ENCODE measurements at regions not wholly inside any gene's neighbourhood (a gene's known extent, or its start where the extent isn't known, plus 50 kb on each side); places are given as distances from the start of the nearest gene placed in this dataset.
"Not testable (repeated sequence)": the region's sequence is repeated elsewhere in the genome, so short reads cannot be mapped to it uniquely, and the experiment has no call there.

- peak; percentile 97 for DNase-seq
Observed at GRCh38 chr2:237196866-237197618, 111.4 kb downstream of the COPS8 start.

DNA sequence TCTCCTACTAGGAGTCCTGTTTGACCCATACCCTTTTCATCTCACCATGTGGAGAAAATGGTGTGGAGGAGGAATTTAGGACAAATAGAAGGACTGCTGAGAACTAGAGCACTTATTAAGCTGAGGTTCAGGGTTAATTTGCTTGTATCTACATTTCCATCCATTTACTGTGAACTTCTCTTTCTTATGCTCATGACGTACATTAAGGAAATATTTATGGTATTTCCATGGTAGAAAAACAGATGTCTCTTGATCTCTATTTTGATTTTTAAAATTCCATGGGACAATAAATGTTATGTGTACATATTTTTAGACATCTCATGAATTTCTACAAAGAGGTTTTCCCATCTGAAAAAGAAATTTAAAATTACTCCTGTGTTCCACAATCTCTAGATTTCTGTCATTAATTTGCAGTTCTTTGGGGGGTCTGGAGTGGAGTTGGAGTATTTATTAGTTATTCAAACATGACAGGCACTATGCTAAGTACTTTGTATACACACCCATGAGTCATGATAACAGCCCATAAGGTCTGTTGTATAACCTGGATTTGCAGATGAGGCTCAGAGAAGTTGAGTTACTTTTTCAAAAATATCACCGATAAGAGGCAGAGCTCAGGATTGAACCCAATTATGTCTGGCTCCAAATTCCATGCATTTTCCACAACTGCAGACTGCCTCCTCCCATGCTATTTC is 112.6 kb downstream of the COPS8 start:
- peak; percentile 6 for DNase-seq

DNA sequence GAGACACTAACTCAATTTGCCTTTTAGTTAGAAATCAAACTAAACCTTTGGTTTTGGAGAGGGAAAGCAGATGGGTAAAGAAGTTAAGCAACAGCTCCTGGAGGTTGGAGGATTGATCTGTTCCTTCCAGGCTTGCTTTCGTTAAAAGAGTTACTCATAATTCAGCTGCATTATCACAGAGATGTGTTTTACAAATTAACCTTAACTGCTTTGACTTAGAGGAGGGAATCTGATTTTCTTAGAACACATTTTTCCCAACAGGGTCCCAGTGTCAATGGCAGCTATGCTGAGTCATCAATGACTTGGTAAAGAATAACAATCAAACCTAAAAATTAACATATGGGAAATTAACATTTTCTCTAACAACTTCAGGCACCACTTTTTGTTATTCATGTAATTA is 113.4 kb downstream of the COPS8 start:
- no peak for DNase-seq

- no peak for DNase-seq
Observed at GRCh38 chr2:237199577-237199976, 113.9 kb downstream of the COPS8 start.

GRCh38 chr2:237200462-237200861 is 114.8 kb downstream of the COPS8 start:
- no peak for DNase-seq

DNA sequence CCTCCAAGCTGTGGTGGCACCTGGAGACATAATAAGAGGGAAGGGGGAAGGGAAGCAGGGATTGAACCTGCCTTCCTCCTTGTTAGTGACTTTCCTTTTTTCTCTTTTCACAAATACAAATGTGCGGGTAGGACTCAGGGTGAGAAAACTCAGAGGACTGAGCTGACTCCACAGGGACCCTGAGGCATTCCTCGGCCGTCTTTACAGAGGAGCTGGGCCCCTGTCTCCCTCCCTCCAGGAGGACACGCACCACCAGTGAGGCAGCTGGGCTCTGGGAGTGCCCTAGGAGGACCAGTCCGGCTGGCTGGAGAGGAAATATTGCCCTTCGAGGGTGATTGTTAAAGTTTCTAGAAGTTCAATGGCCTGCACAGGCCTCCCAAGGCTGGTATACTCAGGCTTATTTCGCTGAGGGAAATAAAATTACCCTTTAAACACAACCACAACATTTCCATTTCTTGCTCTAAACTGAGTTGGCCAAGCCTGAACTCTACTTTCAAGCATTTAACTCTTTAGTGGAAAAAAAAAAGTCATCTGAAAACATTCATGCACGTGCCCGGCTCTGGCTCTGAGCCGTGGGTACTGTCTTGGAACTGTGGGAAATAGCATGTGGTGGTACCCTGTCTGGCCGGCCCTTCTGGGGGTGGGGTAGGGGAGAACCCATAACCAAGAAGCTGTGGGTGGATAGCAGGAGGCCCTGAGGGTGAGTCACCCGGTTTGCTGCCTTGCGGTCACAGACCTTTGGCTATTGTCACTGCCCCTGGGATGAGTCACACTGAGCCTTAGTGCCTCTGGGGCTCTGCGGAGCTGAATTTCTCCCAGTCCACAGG is 116.0 kb downstream of the COPS8 start:
- DNase-seq, result no peak

DNA sequence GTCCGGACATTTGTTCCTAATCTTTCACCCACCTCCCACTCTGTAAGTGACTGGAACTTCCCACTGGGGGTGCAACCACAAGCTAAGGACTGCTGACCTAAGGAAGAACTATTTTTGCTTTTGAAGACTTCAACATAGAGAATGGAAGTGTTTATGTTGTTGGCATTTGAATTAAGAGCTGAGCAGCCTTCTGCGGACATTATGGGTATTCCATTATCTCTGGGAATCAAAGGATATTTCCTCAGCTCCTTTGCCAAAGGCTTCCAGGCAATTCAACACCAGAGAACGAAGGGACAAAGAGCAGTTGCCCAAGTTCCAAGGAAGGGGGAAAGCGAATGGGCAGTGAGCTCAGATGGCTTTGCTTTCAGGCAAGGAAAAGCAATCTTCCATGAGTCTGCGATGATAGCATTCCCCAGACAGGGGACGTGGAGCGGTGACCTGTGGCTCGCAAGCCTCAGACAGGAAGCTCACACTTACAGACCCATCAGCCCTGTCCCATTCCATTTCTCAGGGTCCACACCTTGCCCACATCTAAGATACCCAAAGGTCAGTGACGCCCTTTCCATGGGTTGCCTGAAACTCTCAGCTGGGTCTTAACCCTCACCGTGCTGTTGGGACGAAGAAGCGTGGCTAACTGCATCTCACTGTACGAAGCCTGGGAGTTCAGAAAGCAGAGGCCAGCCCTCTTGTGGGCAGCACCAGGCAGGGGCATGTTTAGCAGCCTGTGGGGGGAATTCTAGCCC is 116.8 kb downstream of the COPS8 start:
- no peak for DNase-seq

- no peak for DNase-seq
Observed at GRCh38 chr2:237205043-237205541, 119.4 kb downstream of the COPS8 start.

DNA sequence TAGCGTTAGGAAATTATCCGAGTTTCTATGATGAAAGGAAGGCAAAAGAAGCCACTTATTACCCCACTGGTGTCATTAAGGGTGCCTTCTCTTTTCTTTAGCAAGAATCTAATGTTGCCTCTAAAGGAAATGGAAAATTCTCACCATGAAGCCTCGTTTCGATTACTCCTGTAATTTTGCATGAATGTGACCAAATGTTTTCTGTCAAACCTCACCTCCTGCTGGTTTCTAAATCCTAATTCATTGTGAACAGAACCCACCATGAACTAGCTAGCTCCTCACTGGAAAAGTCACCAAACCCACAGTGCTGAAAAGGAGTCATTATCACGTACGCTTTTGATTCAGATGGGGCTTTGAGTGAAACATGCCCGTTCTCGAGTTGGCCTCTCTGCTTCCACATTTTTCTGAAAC is 119.9 kb downstream of the COPS8 start:
- no peak for DNase-seq

DNA sequence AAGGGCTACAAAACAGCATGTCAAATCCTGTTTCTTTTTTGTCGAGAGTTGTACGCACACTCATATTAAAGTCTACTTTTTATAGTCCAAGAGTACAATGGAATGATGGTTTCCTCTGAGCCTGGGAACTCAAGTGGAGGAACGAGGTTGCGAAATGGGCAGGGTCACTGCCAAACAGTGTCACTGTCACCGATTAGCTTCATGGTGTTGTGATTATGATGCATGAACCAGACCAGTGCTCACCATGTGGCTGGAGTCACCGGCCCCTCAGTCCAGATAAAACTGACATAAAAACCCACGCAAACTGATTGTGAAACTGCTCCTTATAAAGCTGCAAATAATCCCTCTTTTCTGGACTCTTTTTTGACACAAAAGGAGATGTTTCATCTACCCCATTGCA is 122.0 kb downstream of the COPS8 start:
- no peak for DNase-seq

- no peak for DNase-seq
Observed at GRCh38 chr2:237208373-237209260, 122.9 kb downstream of the COPS8 start.

- DNase-seq, result no peak
Observed at GRCh38 chr2:237209885-237210284, 124.2 kb downstream of the COPS8 start.

DNA sequence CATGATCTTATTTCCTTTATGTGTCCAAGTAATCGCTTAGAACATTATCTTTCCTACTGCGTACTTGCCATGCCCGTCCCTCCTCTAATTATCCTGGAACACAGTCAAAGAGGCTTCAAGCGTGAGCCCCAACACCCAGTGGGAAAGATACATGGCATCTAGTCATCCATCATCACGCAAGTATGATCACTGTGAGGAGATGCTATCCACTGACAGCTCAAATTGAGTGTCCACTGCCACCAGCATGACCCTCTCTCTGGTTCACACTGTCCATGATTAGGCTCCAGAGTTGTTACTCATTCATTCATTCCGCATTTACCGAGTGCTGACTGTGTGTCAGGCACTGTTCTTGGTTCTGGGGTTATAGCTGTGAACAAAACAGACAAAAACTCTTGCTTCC is 124.6 kb downstream of the COPS8 start:
- DNase-seq, result no peak

GRCh38 chr2:237210763-237211162 is 125.1 kb downstream of the COPS8 start:
- no peak for DNase-seq

DNA sequence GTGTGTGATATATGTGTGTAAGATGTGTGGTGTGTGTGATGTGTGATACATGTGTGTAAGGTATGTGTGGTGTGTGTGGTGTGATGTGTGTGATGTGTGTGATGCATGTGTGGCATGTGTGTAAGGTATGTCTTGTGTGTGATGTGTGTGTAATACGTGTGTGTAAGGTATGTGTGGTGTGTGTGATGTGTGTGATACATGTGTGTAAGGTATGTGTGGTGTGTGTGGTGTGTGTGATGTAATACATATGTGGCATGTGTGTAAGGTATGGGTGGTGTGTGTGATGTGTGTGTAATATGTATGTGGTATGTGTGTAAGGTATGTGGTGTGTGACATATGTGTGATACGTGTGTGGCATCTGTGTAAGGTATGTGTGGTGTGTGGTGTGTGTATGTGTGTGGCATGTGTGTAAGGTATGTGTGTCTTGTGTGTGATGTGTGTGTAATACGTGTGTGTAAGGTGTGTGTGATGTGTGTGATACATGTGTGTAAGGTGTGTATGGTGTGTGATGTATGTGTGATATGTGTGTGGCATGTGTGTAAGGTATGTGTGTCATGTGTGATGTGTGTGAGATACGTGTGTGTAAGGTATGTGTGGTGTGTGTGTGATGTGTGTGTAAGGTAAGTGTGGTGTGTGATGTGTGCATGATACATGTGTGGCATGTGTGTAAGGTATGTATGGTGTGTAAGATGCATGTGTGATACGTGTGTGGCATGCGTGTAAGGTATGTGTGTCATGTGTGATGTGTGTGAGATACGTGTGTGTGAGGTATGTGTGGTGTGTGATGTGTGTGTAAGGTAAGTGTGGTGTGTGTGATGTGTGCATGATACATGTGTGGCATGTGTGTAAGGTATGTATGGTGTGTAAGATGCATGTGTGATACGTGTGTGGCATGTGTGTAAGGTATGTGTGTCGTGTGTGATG is 126.9 kb downstream of the COPS8 start:
- DNase-seq, result not testable (repeated sequence)

DNA sequence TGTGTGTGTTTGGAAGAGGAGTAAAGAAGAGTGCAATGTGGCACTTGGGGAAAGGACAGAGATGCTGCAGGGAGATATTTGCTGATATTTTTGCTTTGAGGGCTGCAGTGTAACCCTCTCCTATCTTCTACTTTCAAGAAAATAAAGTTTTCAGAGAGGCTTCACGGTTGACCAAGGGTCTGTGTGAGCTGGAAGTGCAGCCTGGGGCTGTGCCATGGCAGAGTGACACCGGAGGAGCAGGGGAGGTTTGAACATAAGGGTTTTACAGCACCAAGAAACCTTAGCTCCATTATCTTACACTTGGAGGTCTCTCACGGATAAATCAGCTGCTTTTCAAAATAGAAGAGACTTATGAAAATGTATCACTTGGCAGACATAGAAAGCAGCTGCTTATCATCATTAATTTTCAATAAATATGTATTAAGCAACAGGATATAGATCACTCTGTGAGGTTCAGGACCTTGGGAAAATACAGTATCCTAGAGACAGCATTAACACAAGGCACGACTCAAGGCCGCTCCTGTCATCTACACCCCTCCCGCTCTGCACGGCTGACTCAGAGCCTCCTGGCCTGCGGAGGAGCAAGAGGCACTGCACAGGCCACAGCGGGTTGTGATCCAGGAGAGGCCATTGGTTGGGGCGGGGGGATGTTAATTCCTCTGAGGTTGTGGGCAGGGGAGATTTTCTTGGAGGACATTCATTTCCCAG is 127.8 kb downstream of the COPS8 start:
- no peak for DNase-seq

GRCh38 chr2:237214030-237214675 is 128.5 kb downstream of the COPS8 start:
- DNase-seq, result no peak

GRCh38 chr2:237214963-237215362 is 129.3 kb downstream of the COPS8 start:
- no peak for DNase-seq

GRCh38 chr2:237217995-237218616 is 132.4 kb downstream of the COPS8 start:
- no peak for DNase-seq
